H1 (cell line): ENCODE measurements at regions not wholly inside any gene's neighbourhood (a gene's known extent, or its start where the extent isn't known, plus 50 kb on each side); places are given as distances from the start of the nearest gene placed in this dataset.

ENCODE experiments used
- RXRA ChIP-seq: IDR thresholded peaks from 2 replicates; pipeline ENCODE4 v1.6.1; 2011; ENCODE audit warnings: low read depth, mild to moderate bottlenecking, low read length, moderate library complexity; ENCODE audit not compliant: insufficient read depth
- SP2 ChIP-seq: IDR thresholded peaks from 2 replicates; pipeline ENCODE4 v1.6.1; 2012; ENCODE audit warnings: mild to moderate bottlenecking, low read length, inconsistent platforms
- TF ChIP-seq, protein P1 (sequence below): IDR thresholded peaks from 2 replicates; pipeline ENCODE4 v1.6.1; 2011; ENCODE audit warnings: low read length, improper control_type of control experiment

DNA sequence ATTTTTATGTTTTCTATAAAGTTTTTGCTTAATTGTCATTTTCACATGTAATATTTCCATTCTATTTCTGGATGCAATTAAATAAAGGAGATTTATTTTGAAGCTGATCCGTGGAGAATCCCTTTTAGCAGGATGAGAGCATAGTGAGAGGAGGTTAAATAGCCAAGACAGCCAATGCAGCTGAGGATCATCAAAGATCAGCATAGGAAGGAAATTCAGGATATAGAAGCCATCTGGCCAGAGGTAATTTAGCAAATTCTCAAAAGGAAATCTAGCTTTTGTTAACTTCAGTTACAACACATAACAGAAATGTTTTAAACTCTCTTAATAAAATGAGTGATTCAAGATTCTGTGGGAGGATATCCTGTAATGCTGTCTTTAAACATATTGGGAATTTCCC is 122.8 kb upstream of the PDE3A start (continued):
- TF ChIP-seq SP2 = no peak
- TF ChIP-seq RXRA = no peak
- TF ChIP-seq, protein P1, sequence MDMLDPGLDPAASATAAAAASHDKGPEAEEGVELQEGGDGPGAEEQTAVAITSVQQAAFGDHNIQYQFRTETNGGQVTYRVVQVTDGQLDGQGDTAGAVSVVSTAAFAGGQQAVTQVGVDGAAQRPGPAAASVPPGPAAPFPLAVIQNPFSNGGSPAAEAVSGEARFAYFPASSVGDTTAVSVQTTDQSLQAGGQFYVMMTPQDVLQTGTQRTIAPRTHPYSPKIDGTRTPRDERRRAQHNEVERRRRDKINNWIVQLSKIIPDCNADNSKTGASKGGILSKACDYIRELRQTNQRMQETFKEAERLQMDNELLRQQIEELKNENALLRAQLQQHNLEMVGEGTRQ = no peak
